ENCODE measurements at regions not wholly inside any gene's neighbourhood (a gene's known extent, or its start where the extent isn't known, plus 50 kb on each side); places are given as distances from the start of the nearest gene placed in this dataset.

GRCh38 chr3:4119119-4119518 lies 184.1 kb upstream of the SETMAR start:
- H3K9me3 ChIP-seq (ENCODE audit: severe bottlenecking) = no peaks in the 10 kb centered on the region
- ATAC-seq (ENCODE audit: low read depth) (no peak), DNase-seq (ENCODE audit: low spot score) (no peak)
- H3K27ac ChIP-seq (ENCODE audit: poor library complexity, severe bottlenecking) = no peak overlapping the region
- TF ChIP-seq CTCF (IDR thresholded peaks at IDR 0.05; ENCODE audit: poor library complexity, severe bottlenecking) = no peak
- no peak overlapping the region for H3K4me3 ChIP-seq (ENCODE audit: severe bottlenecking)
- H3K4me1 ChIP-seq (ENCODE audit: insufficient read depth, poor library complexity, severe bottlenecking) = no peaks in the 10 kb centered on the region
- no peaks in the 10 kb centered on the region for H3K36me3 ChIP-seq (ENCODE audit: low read depth)
- no peaks in the 10 kb centered on the region for H3K27me3 ChIP-seq (ENCODE audit: insufficient read depth, poor library complexity, severe bottlenecking)

GRCh38 chr3:4125576-4125975 lies 177.6 kb upstream of the SETMAR start:
- Histone ChIP-seq H3K9me3 (ENCODE audit: severe bottlenecking) (no peaks in the 10 kb centered on the region), H3K4me1 (ENCODE audit: insufficient read depth, poor library complexity, severe bottlenecking) (no peaks in the 10 kb centered on the region), H3K36me3 (ENCODE audit: low read depth) (no peaks in the 10 kb centered on the region), H3K27ac (ENCODE audit: poor library complexity, severe bottlenecking) (no peak overlapping the region), H3K27me3 (ENCODE audit: insufficient read depth, poor library complexity, severe bottlenecking) (no peaks in the 10 kb centered on the region), H3K4me3 (ENCODE audit: severe bottlenecking) (no peak overlapping the region)
- ATAC-seq (ENCODE audit: low read depth) (no peak), DNase-seq (ENCODE audit: low spot score) (no peak)
- TF ChIP-seq CTCF (IDR thresholded peaks at IDR 0.05; ENCODE audit: poor library complexity, severe bottlenecking) = no peak

GRCh38 chr3:4138150-4138785 lies 164.9 kb upstream of the SETMAR start:
- no peak overlapping the region for H3K27ac ChIP-seq (ENCODE audit: poor library complexity, severe bottlenecking)
- H3K27me3 ChIP-seq (ENCODE audit: insufficient read depth, poor library complexity, severe bottlenecking) = no peaks in the 10 kb centered on the region
- no peak for DNase-seq (ENCODE audit: low spot score)
- no peak for ATAC-seq (ENCODE audit: low read depth)
- H3K9me3 ChIP-seq (ENCODE audit: severe bottlenecking) = no peaks in the 10 kb centered on the region
- H3K4me1 ChIP-seq (ENCODE audit: insufficient read depth, poor library complexity, severe bottlenecking) = no peaks in the 10 kb centered on the region
- no peak overlapping the region for H3K4me3 ChIP-seq (ENCODE audit: severe bottlenecking)
- no peak for TF ChIP-seq CTCF (IDR thresholded peaks at IDR 0.05; ENCODE audit: poor library complexity, severe bottlenecking)
- no peaks in the 10 kb centered on the region for H3K36me3 ChIP-seq (ENCODE audit: low read depth)

- no peak overlapping the region for H3K27ac ChIP-seq (ENCODE audit: poor library complexity, severe bottlenecking)
- no peak overlapping the region for H3K4me3 ChIP-seq (ENCODE audit: severe bottlenecking)
- ATAC-seq (ENCODE audit: low read depth) (no peak), DNase-seq (ENCODE audit: low spot score) (no peak)
- H3K36me3 ChIP-seq (ENCODE audit: low read depth) = no peaks in the 10 kb centered on the region
- H3K4me1 ChIP-seq (ENCODE audit: insufficient read depth, poor library complexity, severe bottlenecking) = no peaks in the 10 kb centered on the region
- no peaks in the 10 kb centered on the region for H3K9me3 ChIP-seq (ENCODE audit: severe bottlenecking)
- H3K27me3 ChIP-seq (ENCODE audit: insufficient read depth, poor library complexity, severe bottlenecking) = no peaks in the 10 kb centered on the region
- TF ChIP-seq CTCF (IDR thresholded peaks at IDR 0.05; ENCODE audit: poor library complexity, severe bottlenecking) = no peak
These were observed 164.3 kb upstream of the SETMAR start for GRCh38 chr3:4138786-4139431.

Data from RWPE2 (cell line).